ENCODE measurements at regions not wholly inside any gene's neighbourhood (a gene's known extent, or its start where the extent isn't known, plus 50 kb on each side); places are given as distances from the start of the nearest gene placed in this dataset.

DNA sequence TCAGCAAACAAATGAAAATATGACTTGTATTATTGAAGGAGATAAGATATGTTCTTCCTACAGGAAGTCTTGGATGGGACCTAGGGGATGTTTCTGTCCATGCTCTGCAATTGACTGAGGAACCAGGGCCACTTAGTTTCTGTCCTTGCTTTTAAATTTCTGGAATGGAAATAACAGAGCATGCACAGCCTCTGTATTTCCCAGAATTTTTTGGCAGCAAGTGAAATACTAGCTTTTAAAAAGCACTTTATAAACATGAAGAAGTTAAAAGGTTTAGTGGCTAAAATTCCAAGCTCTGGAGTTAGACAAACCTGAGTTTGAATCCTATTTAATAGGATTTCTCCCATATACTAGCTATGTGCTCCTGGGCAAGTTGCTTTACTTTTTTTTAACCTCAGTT, 127.7 kb upstream of the FZD8 start:
- Histone ChIP-seq H3K27me3 (no peaks in the 10 kb centered on the region), H3K27ac (no peak overlapping the region), H3K9me3 (no peaks in the 10 kb centered on the region), H3K36me3 (no peaks in the 10 kb centered on the region), H3K4me1 (no peaks in the 10 kb centered on the region), H3K4me3 (no peak overlapping the region)
- DNase-seq (ENCODE audit: low spot score): no peak
- TF ChIP-seq, protein P1, sequence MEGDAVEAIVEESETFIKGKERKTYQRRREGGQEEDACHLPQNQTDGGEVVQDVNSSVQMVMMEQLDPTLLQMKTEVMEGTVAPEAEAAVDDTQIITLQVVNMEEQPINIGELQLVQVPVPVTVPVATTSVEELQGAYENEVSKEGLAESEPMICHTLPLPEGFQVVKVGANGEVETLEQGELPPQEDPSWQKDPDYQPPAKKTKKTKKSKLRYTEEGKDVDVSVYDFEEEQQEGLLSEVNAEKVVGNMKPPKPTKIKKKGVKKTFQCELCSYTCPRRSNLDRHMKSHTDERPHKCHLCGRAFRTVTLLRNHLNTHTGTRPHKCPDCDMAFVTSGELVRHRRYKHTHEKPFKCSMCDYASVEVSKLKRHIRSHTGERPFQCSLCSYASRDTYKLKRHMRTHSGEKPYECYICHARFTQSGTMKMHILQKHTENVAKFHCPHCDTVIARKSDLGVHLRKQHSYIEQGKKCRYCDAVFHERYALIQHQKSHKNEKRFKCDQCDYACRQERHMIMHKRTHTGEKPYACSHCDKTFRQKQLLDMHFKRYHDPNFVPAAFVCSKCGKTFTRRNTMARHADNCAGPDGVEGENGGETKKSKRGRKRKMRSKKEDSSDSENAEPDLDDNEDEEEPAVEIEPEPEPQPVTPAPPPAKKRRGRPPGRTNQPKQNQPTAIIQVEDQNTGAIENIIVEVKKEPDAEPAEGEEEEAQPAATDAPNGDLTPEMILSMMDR (IDR thresholded peaks at IDR 0.05): no peak

DNA sequence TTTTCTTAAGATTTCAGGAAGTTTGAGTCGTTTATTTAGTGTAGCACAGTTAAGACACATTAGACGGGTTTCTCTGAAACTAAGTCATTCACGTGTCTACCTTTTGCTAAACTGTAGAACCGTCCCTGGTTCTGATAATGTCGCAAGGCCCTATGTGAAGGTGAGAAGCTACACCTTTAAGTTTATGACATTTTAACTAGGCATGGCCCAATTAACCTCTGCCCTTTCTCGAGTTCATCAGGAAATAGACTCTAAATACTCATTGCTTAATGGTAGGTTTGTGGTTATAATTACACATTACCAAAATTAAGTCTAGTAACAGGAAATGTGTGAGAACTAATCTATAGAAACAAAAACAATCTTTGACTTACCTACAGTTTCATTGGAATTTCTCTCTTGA, 126.6 kb upstream of the FZD8 start:
- DNase-seq (ENCODE audit: low spot score): no peak
- H3K36me3 ChIP-seq: no peaks in the 10 kb centered on the region

DNA sequence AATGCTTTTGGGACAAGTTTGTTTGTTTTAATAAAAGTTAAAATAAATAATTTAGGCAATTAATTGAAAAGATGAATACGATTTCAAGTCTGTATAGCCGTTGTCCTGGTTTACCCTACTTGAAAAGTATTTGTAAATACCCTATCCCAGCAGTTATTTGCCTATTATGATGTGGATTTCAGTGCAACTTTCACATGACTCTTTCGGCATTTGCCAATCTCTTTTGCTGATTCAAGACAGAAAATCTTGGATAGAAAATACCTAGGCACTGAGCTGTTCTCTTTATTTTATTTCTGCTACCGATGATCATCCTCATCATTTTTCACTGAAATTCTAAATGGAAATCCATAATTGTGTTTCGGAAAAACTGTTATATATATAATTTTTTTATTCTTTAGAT, 125.9 kb upstream of the FZD8 start:
- TF ChIP-seq, protein P1 (IDR thresholded peaks at IDR 0.05): no peak

More for the DNA sequence above, 126.6 kb upstream of the FZD8 start:
- no peaks in the 10 kb centered on the region for H3K4me1 ChIP-seq
- H3K27me3 ChIP-seq: no peaks in the 10 kb centered on the region
- no peak overlapping the region for H3K27ac ChIP-seq
- TF ChIP-seq, protein P1 (IDR thresholded peaks at IDR 0.05): no peak
- no peak overlapping the region for H3K4me3 ChIP-seq
- H3K9me3 ChIP-seq: no peaks in the 10 kb centered on the region

DNA sequence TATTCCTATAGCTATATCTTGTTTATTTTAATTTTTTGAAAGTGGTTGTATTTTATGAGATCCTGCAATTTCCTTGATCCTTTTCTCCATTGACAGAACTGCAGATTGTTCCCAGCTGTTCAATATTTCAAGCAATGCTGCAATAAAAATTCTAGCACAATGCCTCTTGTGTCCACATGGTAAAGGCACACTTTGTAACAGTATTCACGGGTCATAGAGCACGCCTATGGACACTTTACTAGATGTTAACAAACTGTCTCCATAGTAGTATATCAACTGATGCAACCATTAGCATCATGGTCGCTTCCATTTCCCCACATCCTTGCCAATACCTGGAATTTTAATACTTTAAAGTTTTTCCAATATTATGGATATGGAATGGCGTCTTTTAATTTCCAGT, 123.9 kb upstream of the FZD8 start:
- TF ChIP-seq, protein P1 (IDR thresholded peaks at IDR 0.05): no peak
- no peaks in the 10 kb centered on the region for H3K36me3 ChIP-seq
- no peaks in the 10 kb centered on the region for H3K27me3 ChIP-seq
- H3K27ac ChIP-seq: no peak overlapping the region
- no peaks in the 10 kb centered on the region for H3K4me1 ChIP-seq
- DNase-seq (ENCODE audit: low spot score): no peak
- H3K4me3 ChIP-seq: no peak overlapping the region
- H3K9me3 ChIP-seq: no peaks in the 10 kb centered on the region

More for the DNA sequence above, 125.9 kb upstream of the FZD8 start:
- no peaks in the 10 kb centered on the region for H3K9me3 ChIP-seq
- H3K27ac ChIP-seq: no peak overlapping the region
- no peak overlapping the region for H3K4me3 ChIP-seq
- DNase-seq (ENCODE audit: low spot score): no peak
- H3K36me3 ChIP-seq: no peaks in the 10 kb centered on the region
- H3K27me3 ChIP-seq: no peaks in the 10 kb centered on the region
- no peaks in the 10 kb centered on the region for H3K4me1 ChIP-seq

DNA sequence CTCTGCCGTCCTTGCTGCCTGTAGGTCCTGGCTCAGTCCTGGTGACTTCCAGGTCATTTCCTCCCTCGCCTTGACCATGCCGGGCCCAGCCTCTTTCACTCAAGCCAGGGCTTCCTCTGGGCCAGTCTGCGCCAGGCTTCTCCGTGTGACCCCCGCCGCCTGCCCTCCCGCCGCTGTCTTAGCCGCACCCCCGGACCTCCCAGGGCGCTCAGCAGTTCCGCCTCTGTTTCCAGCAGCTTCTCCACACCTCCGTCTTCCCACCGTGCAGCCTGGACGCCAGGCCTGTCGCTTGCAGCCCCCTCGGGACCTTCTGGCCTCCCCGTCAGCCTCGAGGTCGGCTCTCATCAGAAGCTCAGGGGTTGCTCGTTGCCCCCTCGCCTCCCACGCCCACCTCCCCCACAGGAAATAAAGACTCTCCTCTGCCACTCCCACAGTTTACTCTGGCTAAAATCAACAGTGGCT, 123.0 kb upstream of the FZD8 start:
- DNase-seq (ENCODE audit: low spot score): no peak
- H3K9me3 ChIP-seq: no peaks in the 10 kb centered on the region
- no peak overlapping the region for H3K4me3 ChIP-seq
- TF ChIP-seq, protein P1 (IDR thresholded peaks at IDR 0.05): no peak
- no peaks in the 10 kb centered on the region for H3K27me3 ChIP-seq
- H3K4me1 ChIP-seq: no peaks in the 10 kb centered on the region
- H3K27ac ChIP-seq: no peak overlapping the region
- no peaks in the 10 kb centered on the region for H3K36me3 ChIP-seq

DNA sequence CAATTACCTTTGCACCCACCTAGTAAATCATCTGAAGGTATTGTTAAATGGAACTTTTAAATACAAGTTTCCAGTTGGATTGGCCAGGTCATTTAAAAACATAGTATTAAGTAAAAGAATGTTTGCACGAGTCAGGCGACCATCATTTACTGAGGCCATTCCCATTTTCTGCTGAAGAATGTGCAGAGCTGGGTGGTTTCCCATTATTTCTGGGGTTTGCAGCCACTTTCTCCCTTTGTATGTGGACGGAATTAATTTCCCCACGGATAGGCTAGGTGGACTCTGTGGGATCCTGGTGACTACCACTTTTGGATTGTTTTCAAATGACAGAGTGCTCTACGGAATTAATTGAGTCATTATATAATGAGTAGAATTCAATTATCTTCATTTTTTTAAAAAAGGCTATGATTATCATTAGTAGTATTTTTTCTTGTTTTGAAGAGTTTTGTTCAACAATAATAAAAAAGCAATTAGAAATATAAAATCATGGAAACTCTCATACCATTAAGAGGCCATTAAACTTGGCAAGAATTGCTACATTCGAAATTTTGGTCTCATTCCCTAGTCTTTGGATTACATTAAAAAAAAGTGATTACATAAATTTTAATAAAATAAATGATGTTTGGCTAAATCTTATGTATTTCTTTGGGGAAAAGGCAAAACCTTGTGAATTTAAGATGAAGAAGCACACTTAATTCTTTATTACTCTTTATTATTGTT, 120.4 kb upstream of the FZD8 start:
- no peak overlapping the region for H3K4me3 ChIP-seq
- TF ChIP-seq, protein P1 (IDR thresholded peaks at IDR 0.05): no peak
- H3K4me1 ChIP-seq: no peaks in the 10 kb centered on the region
- no peaks in the 10 kb centered on the region for H3K27me3 ChIP-seq
- H3K27ac ChIP-seq: no peak overlapping the region
- DNase-seq (ENCODE audit: low spot score): no peak
- H3K36me3 ChIP-seq: no peaks in the 10 kb centered on the region
- H3K9me3 ChIP-seq: peaks cover 0 to 7% of the 10 kb centered on the region in 2 donors

Data from right atrium auricular region (tissue), 2 donors.